Type B pancreatic cell (in vitro differentiated cells): ENCODE measurements at regions not wholly inside any gene's neighbourhood (a gene's known extent, or its start where the extent isn't known, plus 50 kb on each side); places are given as distances from the start of the nearest gene placed in this dataset.

Experiments used
- DNase-seq: peaks from one replicate; pipeline ENCODE4 v3.0.0; 2021; ENCODE audit warnings: mixed read lengths; ENCODE audit not compliant: unreplicated experiment; ENCODE audit errors: extremely low spot score
- H3K27ac Mint-ChIP-seq: 2 replicates; pipeline ENCODE4 v1.8.0; 2021; ENCODE audit warnings: mild to moderate bottlenecking, mixed read lengths
- H3K27me3 Mint-ChIP-seq: 2 replicates; pipeline ENCODE4 v1.8.0; 2021; ENCODE audit warnings: mixed read lengths
- H3K36me3 Mint-ChIP-seq: 2 replicates; pipeline ENCODE4 v1.8.0; 2021; ENCODE audit warnings: mixed read lengths
- H3K4me1 Mint-ChIP-seq: one replicate; pipeline ENCODE4 v1.8.0; 2021; ENCODE audit warnings: mixed read lengths; ENCODE audit not compliant: unreplicated experiment
- H3K4me3 Mint-ChIP-seq: 2 replicates; pipeline ENCODE4 v1.8.0; 2021; ENCODE audit warnings: mild to moderate bottlenecking, mixed read lengths
- H3K9me3 Mint-ChIP-seq: 2 replicates; pipeline ENCODE4 v1.8.0; 2021; ENCODE audit warnings: mixed read lengths
- TF ChIP-seq, protein P1 (sequence below): fragments of 200-600 bp; sonication (generic); conservative IDR thresholded peaks from 2 replicates; pipeline ENCODE4 v1.5.0; 2021; ENCODE audit warnings: antibody characterized with exemption, mild to moderate bottlenecking

DNA sequence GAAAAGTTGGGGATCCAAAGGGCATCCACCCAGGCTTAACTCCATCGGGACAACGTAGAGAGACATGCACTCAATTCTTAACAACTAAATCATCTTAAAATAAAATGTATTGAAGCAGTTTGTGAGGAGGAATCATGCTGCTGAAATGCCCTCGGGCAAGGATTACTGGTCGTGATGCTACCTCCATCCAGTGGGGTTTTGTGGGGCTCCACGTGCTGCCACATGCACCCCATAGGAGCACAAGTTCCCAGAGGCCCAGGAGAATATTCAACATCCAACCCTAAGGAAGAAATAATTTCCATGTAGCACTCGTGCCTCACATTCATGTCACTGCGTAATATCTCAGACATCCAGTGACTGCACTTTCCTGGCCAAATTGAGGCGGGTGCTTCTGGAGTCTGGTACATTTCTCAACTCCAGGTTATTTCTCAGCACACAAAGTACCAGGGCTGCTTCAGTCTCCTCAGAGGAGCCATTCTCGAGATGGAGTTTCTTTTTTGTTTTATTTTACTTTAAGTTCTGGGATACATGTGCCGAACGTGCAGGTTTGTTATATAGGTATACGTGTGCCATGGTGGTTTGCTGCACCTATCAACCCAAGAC, 429.8 kb downstream of the FOXO1 start:
- TF ChIP-seq, protein P1, sequence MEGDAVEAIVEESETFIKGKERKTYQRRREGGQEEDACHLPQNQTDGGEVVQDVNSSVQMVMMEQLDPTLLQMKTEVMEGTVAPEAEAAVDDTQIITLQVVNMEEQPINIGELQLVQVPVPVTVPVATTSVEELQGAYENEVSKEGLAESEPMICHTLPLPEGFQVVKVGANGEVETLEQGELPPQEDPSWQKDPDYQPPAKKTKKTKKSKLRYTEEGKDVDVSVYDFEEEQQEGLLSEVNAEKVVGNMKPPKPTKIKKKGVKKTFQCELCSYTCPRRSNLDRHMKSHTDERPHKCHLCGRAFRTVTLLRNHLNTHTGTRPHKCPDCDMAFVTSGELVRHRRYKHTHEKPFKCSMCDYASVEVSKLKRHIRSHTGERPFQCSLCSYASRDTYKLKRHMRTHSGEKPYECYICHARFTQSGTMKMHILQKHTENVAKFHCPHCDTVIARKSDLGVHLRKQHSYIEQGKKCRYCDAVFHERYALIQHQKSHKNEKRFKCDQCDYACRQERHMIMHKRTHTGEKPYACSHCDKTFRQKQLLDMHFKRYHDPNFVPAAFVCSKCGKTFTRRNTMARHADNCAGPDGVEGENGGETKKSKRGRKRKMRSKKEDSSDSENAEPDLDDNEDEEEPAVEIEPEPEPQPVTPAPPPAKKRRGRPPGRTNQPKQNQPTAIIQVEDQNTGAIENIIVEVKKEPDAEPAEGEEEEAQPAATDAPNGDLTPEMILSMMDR = no peak
- Mint-ChIP-seq H3K27me3 (no peaks in the 10 kb centered on the region), H3K36me3 (no peaks in the 10 kb centered on the region), H3K9me3 (no peaks in the 10 kb centered on the region), H3K4me3 (no peak overlapping the region), H3K4me1 (peaks cover 5% of the 10 kb centered on the region), H3K27ac (no peak overlapping the region)
- DNase-seq = no peak

DNA sequence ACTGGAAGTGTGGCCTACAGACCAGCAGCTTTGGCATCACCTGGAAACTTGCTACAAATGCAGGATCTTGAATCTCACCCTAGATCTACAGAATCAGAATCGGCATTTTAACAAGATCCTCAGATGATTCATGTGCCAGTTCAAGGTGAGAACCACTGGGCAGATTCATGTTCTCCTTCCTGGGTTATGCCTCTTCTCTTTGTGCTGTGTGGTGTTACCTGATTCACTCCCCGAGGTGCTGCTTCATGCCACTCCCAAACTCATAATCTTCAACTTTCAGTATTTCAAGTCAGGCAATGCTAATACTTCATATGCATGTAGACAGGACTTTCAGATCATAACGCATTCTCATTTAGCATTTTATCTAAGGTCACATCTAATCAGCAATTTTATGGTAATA, 427.7 kb downstream of the FOXO1 start:
- H3K4me1 Mint-ChIP-seq = no peaks in the 10 kb centered on the region
- H3K9me3 Mint-ChIP-seq = no peaks in the 10 kb centered on the region
- H3K27ac Mint-ChIP-seq = no peak overlapping the region
- no peaks in the 10 kb centered on the region for H3K27me3 Mint-ChIP-seq
- H3K36me3 Mint-ChIP-seq = no peaks in the 10 kb centered on the region
- H3K4me3 Mint-ChIP-seq = no peak overlapping the region
- TF ChIP-seq, protein P1 = no peak
- DNase-seq = no peak

- TF ChIP-seq, protein P1 = no peak
- H3K27ac Mint-ChIP-seq = no peak overlapping the region
- no peaks in the 10 kb centered on the region for H3K36me3 Mint-ChIP-seq
- H3K27me3 Mint-ChIP-seq = no peaks in the 10 kb centered on the region
- no peaks in the 10 kb centered on the region for H3K9me3 Mint-ChIP-seq
- no peaks in the 10 kb centered on the region for H3K4me1 Mint-ChIP-seq
- H3K4me3 Mint-ChIP-seq = no peak overlapping the region
- no peak for DNase-seq
Measured at GRCh38 chr13:40240293-40240692, 426.1 kb downstream of the FOXO1 start.

- Mint-ChIP-seq H3K4me1 (no peaks in the 10 kb centered on the region), H3K9me3 (no peaks in the 10 kb centered on the region), H3K36me3 (no peaks in the 10 kb centered on the region), H3K4me3 (no peak overlapping the region), H3K27ac (no peak overlapping the region), H3K27me3 (peaks cover 4% of the 10 kb centered on the region)
- TF ChIP-seq, protein P1 = no peak
- no peak for DNase-seq
Measured at GRCh38 chr13:40241125-40241798, 425.2 kb downstream of the FOXO1 start.

DNA sequence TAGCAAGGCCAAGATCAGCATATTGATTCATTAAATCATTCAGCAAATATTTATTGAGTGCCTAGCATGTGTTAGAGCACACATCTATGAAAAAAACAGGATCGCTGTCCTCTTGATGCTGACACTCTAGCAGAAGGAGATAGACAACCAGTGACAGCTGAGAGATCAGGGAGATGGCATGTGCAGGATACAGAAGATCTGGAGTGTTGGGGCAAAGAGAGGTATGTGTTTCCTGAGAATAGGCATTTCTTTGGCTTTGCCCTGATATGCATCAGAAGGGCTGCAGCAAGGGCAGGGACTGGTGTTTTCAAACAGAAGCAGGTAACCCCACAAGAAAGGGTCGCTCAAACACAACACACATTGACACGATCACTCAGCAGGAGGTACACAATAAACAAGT, 423.4 kb downstream of the FOXO1 start:
- Mint-ChIP-seq H3K4me1 (no peaks in the 10 kb centered on the region), H3K4me3 (no peak overlapping the region), H3K9me3 (no peaks in the 10 kb centered on the region), H3K27me3 (peaks cover 4% of the 10 kb centered on the region), H3K36me3 (no peaks in the 10 kb centered on the region), H3K27ac (no peak overlapping the region)
- TF ChIP-seq, protein P1 = no peak
- no peak for DNase-seq
